Parathyroid adenoma (tissue), 2 donors: ENCODE measurements at regions not wholly inside any gene's neighbourhood (a gene's known extent, or its start where the extent isn't known, plus 50 kb on each side); places are given as distances from the start of the nearest gene placed in this dataset.

Source experiments
- H2AFZ ChIP-seq: fragments of 300-600 bp; sonication (generic); one replicate; pipeline ENCODE4 v1.7.0; 2017; ENCODE audit warnings: antibody characterized with exemption, mild to moderate bottlenecking
- H3K27ac ChIP-seq: fragments of 300-600 bp; sonication (generic); one replicate; pipeline ENCODE4 v1.7.0; 2017
- H3K27me3 ChIP-seq: fragments of 300-600 bp; sonication (generic); one replicate; pipeline ENCODE4 v1.7.0; 2017; ENCODE audit warnings: low read length; ENCODE audit not compliant: control insufficient read depth, insufficient read depth
- H3K36me3 ChIP-seq: fragments of 300-600 bp; sonication (generic); one replicate; pipeline ENCODE4 v1.7.0; 2017; ENCODE audit warnings: low read length; ENCODE audit not compliant: control insufficient read depth, insufficient read depth
- H3K4me1 ChIP-seq: fragments of 300-600 bp; sonication (generic); one replicate; pipeline ENCODE4 v1.7.0; 2017; ENCODE audit warnings: control low read depth
- H3K4me2 ChIP-seq: fragments of 300-600 bp; sonication (generic); one replicate; pipeline ENCODE4 v1.7.0; 2017; ENCODE audit warnings: low read length
- H3K4me3 ChIP-seq: fragments of 300-600 bp; sonication (generic); one replicate; pipeline ENCODE4 v1.7.0; 2017; ENCODE audit warnings: low read depth, low read length
- H3K79me2 ChIP-seq: fragments of 300-600 bp; sonication (generic); one replicate; pipeline ENCODE4 v1.7.0; 2017; ENCODE audit warnings: control low read depth
- H3K9ac ChIP-seq: fragments of 300-600 bp; sonication (generic); one replicate; pipeline ENCODE4 v1.7.0; 2017; ENCODE audit warnings: mild to moderate bottlenecking
- H3K9me3 ChIP-seq: fragments of 300-600 bp; sonication (generic); one replicate; pipeline ENCODE4 v1.7.0; 2017; ENCODE audit warnings: low read length; ENCODE audit not compliant: control insufficient read depth
- TF ChIP-seq, protein P1 (sequence below): fragments of 300-600 bp; sonication (generic); IDR thresholded peaks from one replicate; pipeline ENCODE4 v1.7.0; 2017; ENCODE audit warnings: antibody characterized with exemption, mild to moderate bottlenecking
- donor health status: primary hyperparathyroidism.

DNA sequence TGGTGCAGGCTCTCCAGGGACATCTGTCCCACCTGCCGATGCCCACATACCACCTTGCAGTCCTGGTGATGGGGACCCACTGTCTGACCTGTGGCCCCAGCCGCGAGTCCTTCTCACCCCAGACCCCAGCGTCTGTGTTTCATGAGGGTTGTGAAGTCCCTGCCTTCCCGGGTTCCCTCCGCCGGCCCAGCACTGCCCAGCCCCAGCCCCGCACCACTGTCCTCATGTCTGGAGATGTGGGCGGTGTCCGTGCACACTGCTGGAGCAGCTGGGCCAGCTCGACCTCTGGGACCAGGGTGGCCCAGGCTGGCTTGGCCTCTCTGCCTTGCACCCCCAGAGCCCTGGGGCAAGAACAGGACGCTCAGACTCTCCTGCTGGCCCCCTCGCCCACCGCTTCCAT lies 199.5 kb upstream of the CIBAR2 start:
- Histone ChIP-seq H3K4me1 (peaks cover 22% of the 10 kb centered on the region), H3K36me3 (no peaks in the 10 kb centered on the region), H3K9ac (no peak overlapping the region), H3K27me3 (no peaks in the 10 kb centered on the region), H3K4me2 (no peak overlapping the region), H3K9me3 (no peaks in the 10 kb centered on the region), H2AFZ (no peak overlapping the region), H3K27ac (no peak overlapping the region), H3K79me2 (peaks cover 29% of the 10 kb centered on the region), H3K4me3 (no peak overlapping the region)
- TF ChIP-seq, protein P1, sequence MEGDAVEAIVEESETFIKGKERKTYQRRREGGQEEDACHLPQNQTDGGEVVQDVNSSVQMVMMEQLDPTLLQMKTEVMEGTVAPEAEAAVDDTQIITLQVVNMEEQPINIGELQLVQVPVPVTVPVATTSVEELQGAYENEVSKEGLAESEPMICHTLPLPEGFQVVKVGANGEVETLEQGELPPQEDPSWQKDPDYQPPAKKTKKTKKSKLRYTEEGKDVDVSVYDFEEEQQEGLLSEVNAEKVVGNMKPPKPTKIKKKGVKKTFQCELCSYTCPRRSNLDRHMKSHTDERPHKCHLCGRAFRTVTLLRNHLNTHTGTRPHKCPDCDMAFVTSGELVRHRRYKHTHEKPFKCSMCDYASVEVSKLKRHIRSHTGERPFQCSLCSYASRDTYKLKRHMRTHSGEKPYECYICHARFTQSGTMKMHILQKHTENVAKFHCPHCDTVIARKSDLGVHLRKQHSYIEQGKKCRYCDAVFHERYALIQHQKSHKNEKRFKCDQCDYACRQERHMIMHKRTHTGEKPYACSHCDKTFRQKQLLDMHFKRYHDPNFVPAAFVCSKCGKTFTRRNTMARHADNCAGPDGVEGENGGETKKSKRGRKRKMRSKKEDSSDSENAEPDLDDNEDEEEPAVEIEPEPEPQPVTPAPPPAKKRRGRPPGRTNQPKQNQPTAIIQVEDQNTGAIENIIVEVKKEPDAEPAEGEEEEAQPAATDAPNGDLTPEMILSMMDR: no peak

- no peaks in the 10 kb centered on the region for H3K36me3 ChIP-seq
- no peak overlapping the region for H3K27ac ChIP-seq
- no peak overlapping the region for H2AFZ ChIP-seq
- H3K4me2 ChIP-seq: no peak overlapping the region
- peaks cover 21% of the 10 kb centered on the region for H3K4me1 ChIP-seq
- peaks cover 29% of the 10 kb centered on the region for H3K79me2 ChIP-seq
- H3K9ac ChIP-seq: no peak overlapping the region
- TF ChIP-seq, protein P1: no peak
- no peaks in the 10 kb centered on the region for H3K27me3 ChIP-seq
- no peaks in the 10 kb centered on the region for H3K9me3 ChIP-seq
- no peak overlapping the region for H3K4me3 ChIP-seq
These were observed 199.9 kb upstream of the CIBAR2 start for GRCh38 chr16:85312174-85312573.

- no peak overlapping the region for H3K9ac ChIP-seq
- H3K27me3 ChIP-seq: no peaks in the 10 kb centered on the region
- H2AFZ ChIP-seq: peak overlapping the region; percentile 53
- H3K4me3 ChIP-seq: no peak overlapping the region
- no peak overlapping the region for H3K4me2 ChIP-seq
- peaks cover 29% of the 10 kb centered on the region for H3K79me2 ChIP-seq
- TF ChIP-seq, protein P1: no peak
- no peaks in the 10 kb centered on the region for H3K9me3 ChIP-seq
- H3K4me1 ChIP-seq: peaks cover 14% of the 10 kb centered on the region
- no peak overlapping the region for H3K27ac ChIP-seq
- no peaks in the 10 kb centered on the region for H3K36me3 ChIP-seq
These were observed 200.6 kb upstream of the CIBAR2 start for GRCh38 chr16:85312642-85313525.

GRCh38 chr16:85313526-85314301 lies 201.4 kb upstream of the CIBAR2 start:
- Histone ChIP-seq H3K4me3 (no peak overlapping the region), H3K9me3 (no peaks in the 10 kb centered on the region), H3K27me3 (no peaks in the 10 kb centered on the region), H3K9ac (no peak overlapping the region), H3K4me2 (no peak overlapping the region), H3K79me2 (peaks cover 27% of the 10 kb centered on the region), H3K36me3 (no peaks in the 10 kb centered on the region), H3K27ac (no peak overlapping the region), H2AFZ (no peak overlapping the region), H3K4me1 (peaks cover 13% of the 10 kb centered on the region)
- TF ChIP-seq, protein P1: no peak
